GM12878 (cell line): ENCODE measurements at regions not wholly inside any gene's neighbourhood (a gene's known extent, or its start where the extent isn't known, plus 50 kb on each side); places are given as distances from the start of the nearest gene placed in this dataset.

ENCODE experiments used
- ATAC-seq: fragments of 200-7000 bp; cut with Tn5 transposase; 3 replicates; pipeline ENCODE4 v1.9.1; 2020; ENCODE audit warnings: mild to moderate bottlenecking, moderate library complexity
- BruUV-seq: library from RNA; stranded (reverse); fragments of 400-500 nt; replicated peaks from 2 replicates; lab custom pipeline; 2021; lab: Mats Ljungman, UMichigan
- CTCF ChIA-PET: fragments of 300-600 bp; sonication (Branson Sonifier 250); formaldehyde crosslinking; extraction: SDS; loops from one replicate; lab custom pipeline; 2021; ENCODE audit warnings: inconsistent platforms; lab: Yijun Ruan, JAX
- POLR2A ChIA-PET: fragments of 350-600 bp; formaldehyde crosslinking; extraction: SDS; loops from one replicate; lab custom pipeline; 2021; ENCODE audit warnings: inconsistent platforms; lab: Charles Lee
- RAD21 ChIA-PET: fragments of 300-600 bp; sonication (Branson Sonifier 250); formaldehyde crosslinking; loops from one replicate; lab custom pipeline; 2023; ENCODE audit warnings: antibody characterized with exemption; ENCODE audit not compliant: unreplicated experiment; lab: Charles Lee
- SMC1A ChIA-PET: fragments of 300-600 bp; sonication (Branson Sonifier 250); formaldehyde crosslinking; loops from one replicate; lab custom pipeline; 2023; ENCODE audit not compliant: unreplicated experiment, uncharacterized antibody; lab: Charles Lee
- DNase-seq: peaks from one replicate; pipeline ENCODE4 v3.0.0-alpha.2; 2011; ENCODE audit warnings: low read depth, low spot score
- FAIRE-seq: peaks from 3 replicates; lab custom pipeline; 2011; peaks lifted over from hg19 to GRCh38; lab: Jason Lieb, UNC
- H2AFZ ChIP-seq: 2 replicates; pipeline ENCODE4 v1.6.0; 2011; ENCODE audit warnings: low read depth, low read length, control low read depth; ENCODE audit not compliant: control insufficient read depth
- H3K27ac ChIP-seq: 2 replicates; pipeline ENCODE4 v1.5.1; 2011; ENCODE audit warnings: control low read depth; ENCODE audit not compliant: control insufficient read depth, insufficient read depth
- H3K27me3 ChIP-seq, 2 experiments: replicated peaks in 1 of 2; 2 replicates each; pipeline versions ENCODE4 v1.6.0 to v1.6.1; 2011; ENCODE audit warnings: low read length in 1 of 2; ENCODE audit not compliant: control insufficient read depth in 2 of 2, insufficient read depth in 2 of 2
- H3K36me3 ChIP-seq, 2 experiments: 2 replicates each; pipeline ENCODE4 v1.5.1; 2011; ENCODE audit warnings: low read length in 1 of 2; ENCODE audit not compliant: control insufficient read depth in 2 of 2, insufficient read depth in 2 of 2
- H3K4me1 ChIP-seq: 2 replicates; pipeline ENCODE4 v1.6.1; 2011; ENCODE audit warnings: mild to moderate bottlenecking, low read length, moderate library complexity, mixed read lengths; ENCODE audit not compliant: control insufficient read depth, insufficient read depth
- H3K4me2 ChIP-seq: 2 replicates; pipeline ENCODE4 v1.6.0; 2011; ENCODE audit warnings: control low read depth; ENCODE audit not compliant: control insufficient read depth, insufficient read depth
- H3K4me3 ChIP-seq: fragments of 200-600 bp; sonication (generic); 2 replicates; pipeline ENCODE4 v1.5.1; 2016
- H3K79me2 ChIP-seq: 2 replicates; pipeline ENCODE4 v1.6.0; 2011; ENCODE audit warnings: low read length; ENCODE audit not compliant: control insufficient read depth, insufficient read depth
- H3K9ac ChIP-seq: 2 replicates; pipeline ENCODE4 v1.8.0; 2011; ENCODE audit warnings: low read length, control low read depth, mixed read lengths; ENCODE audit not compliant: control insufficient read depth, insufficient read depth
- H3K9me3 ChIP-seq: replicated peaks from 3 replicates; pipeline ENCODE4 v1.5.1; 2011; ENCODE audit warnings: mild to moderate bottlenecking, low read length; ENCODE audit not compliant: control insufficient read depth, insufficient read depth
- H4K20me1 ChIP-seq: 2 replicates; pipeline ENCODE4 v1.6.0; 2011; ENCODE audit not compliant: control insufficient read depth, insufficient read depth
- FOS ChIP-seq: IDR thresholded peaks from 3 replicates; pipeline ENCODE4 v1.6.1; 2011; ENCODE audit warnings: borderline replicate concordance; ENCODE audit not compliant: insufficient read length; ENCODE audit errors: extremely low read depth
- GATAD2B ChIP-seq: fragments of 450-650 bp; conservative IDR thresholded peaks from 2 replicates; pipeline ENCODE4 v1.6.1; 2017; ENCODE audit warnings: low read depth, mild to moderate bottlenecking, moderate library complexity
- JUNB ChIP-seq: IDR thresholded peaks from 2 replicates; pipeline ENCODE4 v1.6.1; 2016; ENCODE audit warnings: antibody characterized with exemption, mild to moderate bottlenecking
- NFIC ChIP-seq: IDR thresholded peaks from 2 replicates; pipeline ENCODE4 v1.6.1; 2012; ENCODE audit warnings: low read depth, mild to moderate bottlenecking, inconsistent platforms, low read length, moderate library complexity
- NFXL1 ChIP-seq: fragments of 450-650 bp; IDR thresholded peaks from 2 replicates; pipeline ENCODE4 v1.6.1; 2017; ENCODE audit warnings: antibody characterized with exemption, mild to moderate bottlenecking, borderline replicate concordance
- RB1 ChIP-seq: fragments of 450-650 bp; formaldehyde crosslinking; IDR thresholded peaks from 2 replicates; pipeline ENCODE4 v1.6.1; 2017; ENCODE audit warnings: mild to moderate bottlenecking, borderline replicate concordance
- TCF3 ChIP-seq: IDR thresholded peaks from 2 replicates; pipeline ENCODE4 v1.6.1; 2012; ENCODE audit warnings: low read depth, mild to moderate bottlenecking, low read length, borderline replicate concordance; ENCODE audit not compliant: insufficient read depth
- ZNF217 ChIP-seq: fragments of 450-650 bp; IDR thresholded peaks from 2 replicates; pipeline ENCODE4 v1.6.1; 2017; ENCODE audit warnings: antibody characterized with exemption, mild to moderate bottlenecking
- WGBS: methylation state at CpG from one replicate; pipeline ENCODE4 v1.1.6; 2016; ENCODE audit warnings: low lambda C conversion rate; ENCODE audit not compliant: insufficient replicate concordance, insufficient coverage; ENCODE audit errors: missing lambda C conversion rate; 5-methylcytosine and 5-hydroxymethylcytosine counted together
- in situ Hi-C: fragments of 300-500 bp; cut with MboI; formaldehyde crosslinking; loops from 9 replicates; pipeline ENCODE4 v1.14.3; 2018; ENCODE audit warnings: mixed read lengths
- intact Hi-C: fragments of 100-400 bp; cut with micrococcal nuclease; formaldehyde crosslinking; loops from one replicate; pipeline ENCODE4 v1.14.2; 2022; ENCODE audit not compliant: unreplicated experiment
- TF ChIP-seq, protein P1 (sequence below): fragments of 450-650 bp; IDR thresholded peaks from 2 replicates; pipeline ENCODE4 v1.6.1; 2016; ENCODE audit warnings: mild to moderate bottlenecking, moderate library complexity, borderline replicate concordance

DNA sequence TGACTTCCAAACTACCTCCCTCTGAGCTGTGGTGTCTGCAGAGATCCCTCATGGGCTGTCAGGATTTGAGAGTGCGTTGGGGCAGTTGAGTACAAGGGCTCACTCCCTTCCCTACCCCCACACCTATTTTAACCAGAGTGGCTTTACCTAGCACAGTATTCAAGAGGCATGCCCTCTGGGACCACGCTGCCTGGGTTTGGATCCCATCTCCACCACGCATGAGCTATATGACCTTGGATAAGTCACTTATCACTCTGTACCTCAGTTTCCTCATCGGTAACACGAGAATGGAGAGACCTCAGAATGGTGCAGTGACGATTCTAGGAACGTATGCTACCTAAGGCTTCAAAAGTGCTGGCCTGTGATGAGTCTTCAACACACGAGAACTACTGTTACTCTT lies 147.3 kb upstream of the WNT4 start:
- ChIA-PET SMC1A (interaction anchor here (0.6 kb wide), 1 partner anchor 91 kb away, joined by 3 read pairs; no protein-coding TSS in a partner anchor), CTCF (no interaction called here), RAD21 (no interaction called here), POLR2A (no interaction called here)
- BruUV-seq = no TSS peak
- Histone ChIP-seq H3K27me3 (no peaks in the 10 kb centered on the region), H3K36me3 (no peaks in the 10 kb centered on the region), H4K20me1 (no peaks in the 10 kb centered on the region), H3K4me1 (no peaks in the 10 kb centered on the region), H3K27ac (no peak overlapping the region), H3K4me3 (no peak overlapping the region), H2AFZ (no peak overlapping the region), H3K4me2 (no peak overlapping the region), H3K9ac (no peak overlapping the region), H3K9me3 (peaks cover 2% of the 10 kb centered on the region; the same call in 1 of the 3 replicates), H3K79me2 (no peaks in the 10 kb centered on the region)
- WGBS = 24% methylated on average over 8 of the region's 8 CpGs
- intact Hi-C loops = no loop called here
- TF ChIP-seq NFIC (no peak), ZNF217 (no peak), FOS (no peak), TCF3 (no peak), RB1 (no peak), GATAD2B (no peak), JUNB (no peak), NFXL1 (no peak)
- TF ChIP-seq, protein P1, sequence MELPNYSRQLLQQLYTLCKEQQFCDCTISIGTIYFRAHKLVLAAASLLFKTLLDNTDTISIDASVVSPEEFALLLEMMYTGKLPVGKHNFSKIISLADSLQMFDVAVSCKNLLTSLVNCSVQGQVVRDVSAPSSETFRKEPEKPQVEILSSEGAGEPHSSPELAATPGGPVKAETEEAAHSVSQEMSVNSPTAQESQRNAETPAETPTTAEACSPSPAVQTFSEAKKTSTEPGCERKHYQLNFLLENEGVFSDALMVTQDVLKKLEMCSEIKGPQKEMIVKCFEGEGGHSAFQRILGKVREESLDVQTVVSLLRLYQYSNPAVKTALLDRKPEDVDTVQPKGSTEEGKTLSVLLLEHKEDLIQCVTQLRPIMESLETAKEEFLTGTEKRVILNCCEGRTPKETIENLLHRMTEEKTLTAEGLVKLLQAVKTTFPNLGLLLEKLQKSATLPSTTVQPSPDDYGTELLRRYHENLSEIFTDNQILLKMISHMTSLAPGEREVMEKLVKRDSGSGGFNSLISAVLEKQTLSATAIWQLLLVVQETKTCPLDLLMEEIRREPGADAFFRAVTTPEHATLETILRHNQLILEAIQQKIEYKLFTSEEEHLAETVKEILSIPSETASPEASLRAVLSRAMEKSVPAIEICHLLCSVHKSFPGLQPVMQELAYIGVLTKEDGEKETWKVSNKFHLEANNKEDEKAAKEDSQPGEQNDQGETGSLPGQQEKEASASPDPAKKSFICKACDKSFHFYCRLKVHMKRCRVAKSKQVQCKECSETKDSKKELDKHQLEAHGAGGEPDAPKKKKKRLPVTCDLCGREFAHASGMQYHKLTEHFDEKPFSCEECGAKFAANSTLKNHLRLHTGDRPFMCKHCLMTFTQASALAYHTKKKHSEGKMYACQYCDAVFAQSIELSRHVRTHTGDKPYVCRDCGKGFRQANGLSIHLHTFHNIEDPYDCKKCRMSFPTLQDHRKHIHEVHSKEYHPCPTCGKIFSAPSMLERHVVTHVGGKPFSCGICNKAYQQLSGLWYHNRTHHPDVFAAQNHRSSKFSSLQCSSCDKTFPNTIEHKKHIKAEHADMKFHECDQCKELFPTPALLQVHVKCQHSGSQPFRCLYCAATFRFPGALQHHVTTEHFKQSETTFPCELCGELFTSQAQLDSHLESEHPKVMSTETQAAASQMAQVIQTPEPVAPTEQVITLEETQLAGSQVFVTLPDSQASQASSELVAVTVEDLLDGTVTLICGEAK = no peak
- no peak for ATAC-seq
- no peak for DNase-seq
- no peak for FAIRE-seq
- in situ Hi-C loops = no loop called here
